NCI-H82 treated with DMSO at 0.1 percent for 48 hours (cell line): ENCODE measurements at regions not wholly inside any gene's neighbourhood (a gene's known extent, or its start where the extent isn't known, plus 50 kb on each side); places are given as distances from the start of the nearest gene placed in this dataset.

ENCODE experiments used
- DNase-seq: peaks from one replicate; lab custom pipeline; 2025; ENCODE audit not compliant: unreplicated experiment; lab: John Stamatoyannopoulos, UW

- DNase-seq: no peak
Measured at GRCh38 chrX:63993936-63994335, 208.9 kb upstream of the ARHGEF9 start.

GRCh38 chrX:63985906-63986305, 200.9 kb upstream of the ARHGEF9 start:
- DNase-seq: no peak

- no peak for DNase-seq
Measured at GRCh38 chrX:63979480-63979879, 194.5 kb upstream of the ARHGEF9 start.

- no peak for DNase-seq
Measured at GRCh38 chrX:63967551-63967950, 182.5 kb upstream of the ARHGEF9 start.

DNA sequence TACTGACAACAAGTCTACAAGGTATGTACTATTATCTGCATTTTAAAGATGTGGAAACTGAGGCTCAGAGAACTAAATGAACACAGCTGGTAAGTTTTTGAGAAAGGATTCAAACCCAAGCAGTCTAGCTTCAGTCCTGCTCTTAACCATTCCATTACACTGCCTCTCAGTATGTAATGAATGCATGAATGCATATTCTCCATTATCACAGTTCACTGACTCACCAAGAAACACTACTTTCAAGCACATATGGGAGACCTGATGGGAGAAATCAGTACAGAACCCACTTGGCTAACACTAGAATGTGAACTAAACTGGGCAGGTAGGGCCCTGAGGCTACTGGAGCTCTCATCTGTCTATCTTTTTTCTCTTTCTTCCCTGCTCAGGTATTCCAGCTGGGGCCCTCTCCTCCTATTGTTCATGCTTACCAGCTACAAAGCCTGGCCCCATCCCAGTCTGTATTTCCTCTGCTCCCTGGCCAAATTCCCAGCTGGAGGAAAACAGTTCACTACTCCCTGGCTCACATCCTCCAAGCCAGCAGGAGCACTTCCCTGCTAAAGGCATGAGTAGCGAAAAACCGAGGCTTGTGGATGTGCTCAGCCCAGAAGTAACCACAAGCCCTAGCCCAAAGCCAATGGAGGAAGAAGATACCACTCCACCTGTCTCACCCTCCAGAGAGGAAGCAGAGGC, 178.2 kb upstream of the ARHGEF9 start:
- no peak for DNase-seq

- DNase-seq: no peak
Measured at GRCh38 chrX:63961964-63962363, 176.9 kb upstream of the ARHGEF9 start.

- DNase-seq: no peak
Measured at GRCh38 chrX:63959975-63960374, 175.0 kb upstream of the ARHGEF9 start.

- DNase-seq: no peak
Measured at GRCh38 chrX:63958134-63958865, 173.3 kb upstream of the ARHGEF9 start.

DNA sequence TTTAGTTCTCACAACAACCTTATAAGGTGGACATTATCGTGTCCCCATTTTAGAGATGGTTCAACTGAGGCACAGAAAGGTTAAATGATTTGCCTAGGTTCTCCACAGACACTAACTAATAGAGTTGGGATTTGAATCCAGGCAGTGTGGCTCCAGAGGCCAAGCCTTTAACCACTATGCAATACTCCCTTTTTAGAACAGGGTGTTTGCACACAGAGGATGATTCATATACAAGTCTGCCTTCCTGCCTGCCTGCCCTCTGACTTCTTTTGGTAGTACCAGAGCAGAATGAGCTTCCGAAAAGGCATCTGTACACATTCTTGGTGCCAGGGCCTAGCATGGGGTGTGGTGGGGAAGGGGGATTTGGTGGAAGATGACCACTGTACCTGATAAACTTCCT, 150.8 kb upstream of the ARHGEF9 start:
- no peak for DNase-seq

DNA sequence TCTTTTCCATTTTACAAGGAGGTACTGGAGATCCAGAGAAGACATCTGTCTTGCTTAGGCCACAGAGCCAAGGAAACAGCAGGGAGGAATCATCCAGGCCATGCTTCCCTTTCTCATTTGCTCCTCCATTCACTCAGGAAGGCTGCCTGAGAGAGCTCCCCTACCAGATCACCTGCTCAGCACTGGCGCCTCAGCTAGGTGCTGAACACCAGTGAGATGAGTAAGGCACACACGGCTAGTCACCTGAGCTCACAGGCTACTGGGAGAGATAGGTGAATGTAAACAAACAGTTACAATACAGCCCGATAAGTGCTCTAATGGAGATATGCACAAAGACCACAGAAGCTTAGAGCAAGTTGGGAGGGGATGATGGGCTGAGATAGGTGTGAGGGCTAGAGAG, 149.8 kb upstream of the ARHGEF9 start:
- no peak for DNase-seq

GRCh38 chrX:63934160-63934559, 149.1 kb upstream of the ARHGEF9 start:
- no peak for DNase-seq

DNA sequence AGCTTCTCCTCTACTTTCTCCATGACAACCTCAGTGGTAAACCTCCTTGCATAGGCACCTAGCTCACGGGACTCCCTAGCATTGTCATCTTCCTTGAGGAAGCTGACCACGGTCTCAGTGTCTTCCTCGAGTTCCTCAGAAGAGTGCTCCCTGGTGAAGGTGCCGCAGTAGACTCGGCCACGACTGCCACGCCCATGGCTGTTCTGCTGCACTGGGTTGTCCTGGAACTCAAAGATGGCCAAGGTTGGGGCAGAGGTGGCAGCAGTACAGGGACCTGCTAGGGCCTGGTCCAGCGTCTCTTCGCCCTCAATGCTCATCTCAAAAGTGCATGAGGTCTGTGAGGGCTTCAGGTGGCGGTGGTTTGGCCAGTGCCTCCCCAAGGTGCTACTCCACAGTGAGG, 147.9 kb upstream of the ARHGEF9 start:
- no peak for DNase-seq

GRCh38 chrX:63932006-63932405, 147.0 kb upstream of the ARHGEF9 start:
- no peak for DNase-seq

- no peak for DNase-seq
Measured at GRCh38 chrX:63930140-63930539, 145.1 kb upstream of the ARHGEF9 start.

DNA sequence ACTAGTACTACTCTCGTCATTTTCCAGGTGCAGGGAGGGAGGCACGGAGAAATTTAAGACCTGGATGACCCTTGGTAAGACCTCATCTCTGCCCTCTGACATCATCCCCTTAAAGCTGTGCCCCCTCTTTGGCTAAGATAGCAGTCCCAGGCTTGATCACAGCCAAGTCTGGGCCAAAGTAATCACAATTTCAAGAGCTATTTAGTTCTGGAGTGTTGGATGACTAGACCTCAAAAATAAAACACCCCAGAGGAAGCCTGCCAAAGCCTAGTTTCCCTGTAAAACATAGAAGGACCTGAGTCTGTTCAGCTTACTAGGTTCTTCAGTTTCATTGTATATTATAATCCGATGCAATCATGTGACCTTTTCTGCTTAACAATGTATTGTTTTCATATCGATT, 144.6 kb upstream of the ARHGEF9 start:
- no peak for DNase-seq

- DNase-seq: no peak
Measured at GRCh38 chrX:63927848-63928247, 142.8 kb upstream of the ARHGEF9 start.

DNA sequence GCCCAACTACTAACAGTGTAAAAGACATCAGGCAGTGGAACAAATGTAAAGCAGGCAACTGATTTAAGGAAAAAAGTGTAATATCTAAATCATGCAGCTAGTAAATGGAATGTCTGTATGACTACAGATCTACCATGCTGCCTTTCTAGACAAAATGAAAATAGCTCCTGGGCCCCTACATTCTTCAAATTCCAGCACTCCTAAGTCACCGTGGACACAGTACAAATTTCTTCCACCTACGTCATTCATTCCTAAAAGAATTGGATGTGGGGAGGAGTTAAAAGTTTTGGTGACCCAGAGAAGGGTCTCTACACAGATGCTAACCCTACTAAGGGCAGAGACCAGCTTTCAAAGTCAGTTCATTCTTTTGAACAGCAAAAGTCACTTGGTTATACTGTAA, 137.2 kb upstream of the ARHGEF9 start:
- no peak for DNase-seq

DNA sequence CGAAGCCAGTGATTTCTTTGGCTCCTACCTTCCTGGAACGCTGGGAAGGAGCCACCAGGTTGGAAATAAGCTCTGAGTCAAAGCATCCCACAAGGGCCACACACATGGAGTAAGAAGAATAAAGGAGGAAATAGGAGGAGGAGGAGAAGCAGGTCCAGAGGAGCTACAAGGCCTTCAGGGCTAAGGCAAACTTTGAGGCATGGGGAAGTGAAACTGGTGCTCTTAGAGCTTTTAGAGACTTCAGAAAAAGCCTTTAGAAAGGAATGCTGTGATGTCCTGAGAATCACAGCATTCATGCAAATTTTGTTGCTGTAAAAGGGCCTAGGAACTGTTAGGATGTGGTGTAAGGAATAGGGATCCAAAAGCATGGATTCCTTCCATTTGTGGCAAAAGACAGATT, 135.9 kb upstream of the ARHGEF9 start:
- DNase-seq: no peak

- no peak for DNase-seq
Measured at GRCh38 chrX:63919081-63919480, 134.1 kb upstream of the ARHGEF9 start.

- peak; percentile 5 for DNase-seq
Measured at GRCh38 chrX:63918611-63919010, 133.6 kb upstream of the ARHGEF9 start.

- DNase-seq: no peak
Measured at GRCh38 chrX:63917296-63917695, 132.3 kb upstream of the ARHGEF9 start.

- no peak for DNase-seq
Measured at GRCh38 chrX:63913719-63914118, 128.7 kb upstream of the ARHGEF9 start.

DNA sequence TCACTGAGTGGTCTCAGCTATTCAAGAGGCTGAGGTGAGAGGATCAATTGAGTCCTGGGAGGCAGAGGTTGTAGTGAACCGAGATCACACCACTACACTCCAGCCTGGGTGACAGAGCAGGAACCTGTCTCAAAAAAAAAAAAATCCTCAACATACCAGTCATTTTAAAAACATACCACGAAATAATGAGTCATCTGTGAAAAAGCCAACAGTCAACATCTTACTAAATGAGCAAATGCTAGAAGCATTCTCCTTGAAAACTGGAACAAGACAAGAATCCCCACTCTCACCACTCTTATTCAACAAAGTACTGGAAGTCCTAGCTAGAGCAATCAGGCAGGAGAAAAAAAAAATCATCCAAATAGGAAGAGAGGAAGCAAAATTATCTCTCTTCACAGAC, 104.0 kb upstream of the ARHGEF9 start:
- DNase-seq: no peak
